Esophagus mucosa (tissue), 1 donor: ENCODE measurements at regions not wholly inside any gene's neighbourhood (a gene's known extent, or its start where the extent isn't known, plus 50 kb on each side); places are given as distances from the start of the nearest gene placed in this dataset.
A peak's percentile ranks its signal among the peaks of the same experiment; 100 is the strongest.
"Not testable (repeated sequence)": the region's sequence is repeated elsewhere in the genome, so short reads cannot be mapped to it uniquely, and the experiment has no call there.

ENCODE experiments used
- ATAC-seq: fragments of 200-7000 bp; cut with Tn5 transposase; one replicate; pipeline ENCODE4 v1.9.1; 2020
- donor health status: DM: yes; HTN: yes; CAD: no.

DNA sequence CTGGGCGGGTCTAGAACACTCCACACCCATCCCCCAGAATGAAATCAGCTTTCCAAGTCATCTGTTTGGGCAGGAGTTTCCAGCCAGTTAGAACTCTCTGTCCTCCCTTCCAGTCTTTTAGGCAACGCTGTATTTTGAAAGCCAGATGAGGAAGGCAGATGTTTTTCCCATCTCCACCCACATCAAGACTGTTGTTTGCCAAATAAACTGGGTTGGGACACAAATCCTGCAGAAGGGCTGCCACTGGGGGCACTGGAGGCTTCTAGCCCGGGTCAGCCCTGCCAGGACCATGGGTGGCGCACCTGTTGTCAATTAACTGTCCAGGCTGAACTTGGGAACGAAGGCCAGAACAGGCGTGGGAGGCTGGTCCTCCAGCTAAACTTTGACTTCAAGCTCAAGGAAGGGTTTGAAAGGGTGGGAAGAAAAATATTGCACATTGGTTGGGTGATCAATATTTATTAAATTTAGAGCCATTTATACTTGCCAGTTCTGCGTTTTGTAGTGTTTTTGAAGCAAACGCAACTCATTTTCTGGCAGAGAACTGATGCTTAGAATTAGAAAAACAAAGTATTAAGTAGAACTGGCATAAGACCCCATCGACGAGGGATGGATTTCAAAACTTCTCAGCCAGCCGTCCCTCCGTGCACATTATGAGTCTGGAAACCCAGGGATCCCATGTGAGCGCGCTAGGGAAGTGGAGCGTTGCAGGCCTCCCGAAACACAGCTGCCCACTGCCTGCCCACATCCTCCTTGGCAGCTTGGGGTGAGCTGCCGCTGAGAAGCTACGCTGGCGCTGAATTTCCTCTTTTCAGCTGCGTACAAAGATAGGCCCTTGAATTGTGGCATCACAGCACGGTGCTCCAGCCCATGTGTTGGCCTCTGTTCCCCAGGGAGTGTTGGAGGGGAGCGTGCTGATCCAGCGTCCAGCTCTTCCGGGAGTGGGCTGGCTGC lies 297.4 kb downstream of the QKI start:
- ATAC-seq = peak; percentile 33

DNA sequence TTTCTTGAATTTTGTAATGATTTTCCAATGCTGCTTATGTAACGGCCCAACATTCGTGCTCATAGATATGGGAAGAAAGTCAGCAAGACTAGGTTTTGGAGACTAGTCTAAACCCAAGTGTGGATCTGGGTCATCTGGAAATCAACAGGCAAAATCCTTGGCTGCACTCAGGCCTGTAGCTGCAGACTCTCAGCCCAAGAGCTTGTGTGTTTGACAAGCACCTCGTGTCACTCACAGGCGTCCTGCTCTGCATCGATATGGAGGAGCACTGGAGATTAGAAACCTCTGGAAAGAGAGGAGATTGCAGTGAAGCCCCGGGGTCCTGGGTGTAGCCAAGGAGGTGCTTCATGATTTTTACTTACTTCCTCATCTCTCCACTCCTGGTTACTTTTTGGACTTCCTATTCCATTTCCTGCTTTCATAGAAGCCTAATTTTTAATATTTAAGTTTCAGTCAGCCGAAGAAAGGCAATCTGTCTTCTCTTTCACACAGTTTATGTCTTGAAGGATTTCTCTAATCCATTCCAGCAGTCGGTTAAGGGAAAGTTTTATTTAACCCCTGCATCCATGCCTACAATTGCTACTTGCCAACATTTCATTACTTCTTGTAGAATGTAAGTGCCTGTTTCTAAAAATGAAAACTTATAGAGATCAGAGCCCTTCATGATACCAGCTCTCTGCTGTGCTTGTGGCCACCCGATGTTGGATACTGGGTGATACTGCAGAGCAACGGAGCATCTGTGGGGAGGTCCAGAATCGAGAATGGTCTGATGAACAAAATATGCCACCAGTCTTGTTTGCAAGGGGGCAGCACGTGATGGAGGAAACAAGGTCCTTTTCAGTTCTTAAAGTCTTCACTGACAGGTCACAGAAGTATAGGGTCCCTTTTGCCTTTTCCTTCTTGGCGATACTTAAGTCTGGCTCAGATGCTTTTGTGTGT lies 296.3 kb downstream of the QKI start:
- ATAC-seq = no peak

DNA sequence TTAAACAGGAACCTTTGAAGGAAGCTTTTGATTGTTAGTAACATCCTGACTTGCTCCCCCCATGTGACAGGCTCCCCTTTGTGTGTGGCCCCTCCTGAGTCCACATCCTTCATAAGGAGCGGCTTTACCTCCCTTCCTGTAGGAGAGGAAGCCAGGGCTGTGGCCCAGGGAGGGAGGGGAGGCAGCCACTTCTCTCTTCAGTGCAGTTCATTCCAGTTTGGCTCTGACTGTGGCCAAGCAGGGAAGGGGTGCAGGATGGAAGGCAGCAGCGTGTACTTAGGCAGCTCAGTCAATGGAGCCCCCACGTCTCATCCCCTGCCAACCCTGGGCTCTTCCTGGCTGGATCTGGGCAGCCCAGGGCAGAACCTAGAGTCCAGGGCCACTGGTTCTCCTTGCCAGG lies 295.2 kb downstream of the QKI start:
- ATAC-seq = no peak

DNA sequence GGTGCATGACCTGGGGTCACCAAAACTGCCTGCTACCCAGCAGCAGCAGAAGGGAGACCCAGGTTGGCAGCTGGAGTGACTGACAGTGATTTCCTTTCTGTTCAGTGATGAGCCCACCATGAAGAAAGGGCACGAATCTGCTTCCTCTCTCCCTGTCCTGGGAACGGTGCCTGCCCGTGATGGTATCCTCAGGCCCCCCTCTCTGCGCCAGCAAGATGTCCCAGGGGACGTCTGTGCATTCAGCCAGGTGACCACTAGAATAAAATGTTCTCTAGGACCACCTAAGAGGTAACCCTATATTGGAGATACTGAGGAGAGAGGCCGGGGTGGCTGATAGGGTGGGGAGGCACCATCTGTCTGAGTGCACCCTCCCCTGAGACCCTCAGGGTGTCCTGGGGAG lies 294.7 kb downstream of the QKI start:
- ATAC-seq = no peak

DNA sequence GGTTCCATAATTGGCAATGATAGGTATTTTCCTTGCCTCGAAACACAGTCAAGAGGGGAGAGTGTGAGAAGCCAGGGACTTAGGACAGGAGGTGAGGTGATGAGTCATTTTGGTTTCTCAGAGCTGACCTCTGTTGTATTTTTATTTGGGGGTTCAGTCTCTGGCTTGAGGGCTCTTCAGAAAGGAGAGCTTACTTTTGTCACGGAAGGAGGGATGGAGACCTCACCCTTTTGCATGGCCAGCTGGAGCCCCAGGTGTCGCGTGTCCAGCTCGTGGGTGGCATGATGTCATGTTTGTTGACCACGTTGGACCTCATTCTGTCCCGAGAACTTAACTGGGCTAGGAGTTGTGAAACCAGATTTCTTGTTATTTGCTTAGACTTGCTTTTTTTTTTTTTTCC lies 293.9 kb downstream of the QKI start:
- no peak for ATAC-seq

DNA sequence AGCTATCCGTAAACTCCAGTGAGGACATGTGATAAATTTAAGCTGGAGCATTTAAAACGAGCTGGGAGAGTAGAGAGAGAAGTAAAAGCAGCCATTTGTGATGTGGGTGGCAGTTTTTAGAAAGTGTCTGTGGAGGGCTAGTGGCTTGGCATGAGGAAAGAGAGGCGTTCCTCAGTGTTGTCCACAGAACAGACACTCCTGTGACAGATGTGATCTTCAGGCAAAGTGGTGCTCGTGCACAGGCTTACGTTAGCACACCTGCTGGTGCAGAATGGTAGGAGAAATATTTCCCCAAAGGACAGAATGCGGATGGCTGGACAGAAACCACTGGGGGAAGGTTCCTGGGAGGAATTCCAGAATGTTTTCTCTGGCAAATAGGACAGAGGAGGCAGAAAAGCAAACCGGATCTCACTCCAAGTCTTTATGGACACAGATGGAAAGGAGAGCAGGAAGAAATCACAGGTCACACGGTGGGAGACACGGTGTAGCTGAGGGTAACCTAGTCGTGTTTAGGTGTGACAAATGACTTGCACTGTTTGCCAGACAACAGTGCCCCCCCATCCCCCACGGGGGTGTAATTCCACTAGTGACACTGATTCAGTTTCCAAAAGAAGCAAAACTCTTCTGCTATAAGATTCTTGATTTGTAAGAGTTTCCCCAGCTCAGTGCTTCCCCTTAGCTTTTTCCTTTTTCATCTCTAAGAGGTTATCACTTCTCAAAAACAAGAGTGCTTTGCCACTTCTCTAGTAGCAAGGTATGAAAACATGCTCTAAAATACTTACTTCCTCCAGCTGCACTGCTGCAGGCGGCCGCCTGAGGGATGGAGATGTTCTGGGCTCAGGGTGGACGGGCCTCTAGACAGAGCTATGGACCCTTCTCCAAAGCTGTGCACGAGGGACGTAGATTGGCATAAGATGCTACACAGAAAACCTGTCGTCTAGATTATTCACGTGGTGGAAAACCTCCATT lies 293.2 kb downstream of the QKI start:
- ATAC-seq = no peak

GRCh38 chr6:163706500-163707087 lies 292.1 kb downstream of the QKI start:
- ATAC-seq = no peak

- ATAC-seq = no peak
These were observed 291.4 kb downstream of the QKI start for GRCh38 chr6:163705923-163706322.

DNA sequence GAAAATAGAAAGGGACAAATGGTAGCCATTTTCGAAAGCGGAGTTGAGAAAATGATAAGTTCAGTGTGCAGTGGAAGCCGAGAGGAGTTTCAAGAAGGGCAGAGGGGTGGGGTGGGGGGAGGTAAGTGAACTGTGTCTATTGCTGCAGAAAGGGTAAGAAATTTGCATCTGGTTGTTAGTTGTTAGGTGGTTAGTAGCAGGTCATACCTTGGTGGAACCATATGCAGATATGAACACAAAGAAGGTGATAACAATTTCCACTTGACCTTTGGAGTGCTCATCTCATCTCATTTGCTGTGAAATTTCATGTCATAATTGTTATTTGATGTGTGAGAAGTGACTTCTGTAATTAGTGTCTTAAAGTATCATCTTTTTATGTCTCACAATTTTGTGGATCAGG lies 288.2 kb downstream of the QKI start:
- ATAC-seq = no peak

GRCh38 chr6:163701762-163702161 lies 287.2 kb downstream of the QKI start:
- no peak for ATAC-seq

GRCh38 chr6:163698086-163698485 lies 283.6 kb downstream of the QKI start:
- ATAC-seq = no peak

GRCh38 chr6:163696311-163696710 lies 281.8 kb downstream of the QKI start:
- ATAC-seq = not testable (repeated sequence)

- ATAC-seq = no peak
These were observed 280.9 kb downstream of the QKI start for GRCh38 chr6:163695414-163695864.

GRCh38 chr6:163694988-163695398 lies 280.5 kb downstream of the QKI start:
- ATAC-seq = no peak

- no peak for ATAC-seq
These were observed 279.6 kb downstream of the QKI start for GRCh38 chr6:163694072-163694471.

GRCh38 chr6:163691049-163691448 lies 276.5 kb downstream of the QKI start:
- ATAC-seq = no peak

- no peak for ATAC-seq
These were observed 274.3 kb downstream of the QKI start for GRCh38 chr6:163688739-163689362.

DNA sequence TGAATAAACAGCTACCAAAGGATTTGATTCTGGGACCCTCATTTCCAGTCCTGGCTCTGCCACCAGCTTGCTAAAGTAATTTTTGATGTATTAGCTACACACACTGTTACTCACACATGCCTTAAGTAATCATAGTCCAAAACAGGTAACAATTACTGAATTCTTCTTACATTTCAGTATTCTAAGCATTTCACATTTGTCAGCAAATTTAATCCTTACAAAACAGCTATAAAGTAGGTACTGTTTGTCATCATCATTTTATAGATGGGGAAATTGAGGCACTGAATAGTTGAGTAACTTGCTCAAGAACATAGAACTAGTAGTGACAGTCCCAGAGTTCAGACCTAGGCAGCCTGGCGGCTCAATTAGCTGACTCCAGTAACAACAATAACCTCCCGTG lies 272.6 kb downstream of the QKI start:
- no peak for ATAC-seq

- ATAC-seq = no peak
These were observed 271.8 kb downstream of the QKI start for GRCh38 chr6:163686301-163686700.

DNA sequence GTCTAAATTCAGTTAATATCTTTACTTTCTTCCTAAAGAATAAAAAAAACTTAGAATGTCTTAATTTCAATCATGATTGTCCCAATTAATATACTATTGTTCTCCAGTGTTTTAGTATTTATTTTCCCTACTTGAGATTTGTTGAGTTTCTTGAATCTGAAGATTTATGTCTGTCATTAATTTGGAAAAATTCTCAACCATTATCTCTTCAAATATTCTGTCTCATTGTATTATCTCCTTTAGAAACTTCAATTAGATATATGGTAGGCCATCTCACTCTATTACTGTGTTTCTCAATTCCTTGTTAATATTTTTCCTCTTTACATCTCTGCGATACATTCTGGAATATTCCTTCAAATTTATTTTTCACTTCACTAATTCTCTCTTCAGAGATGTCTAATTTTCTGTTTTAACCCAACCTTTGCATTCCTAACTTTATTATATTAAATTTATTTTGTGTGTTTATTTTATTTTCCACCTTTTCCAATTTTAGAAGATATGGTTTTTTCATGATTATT lies 268.6 kb downstream of the QKI start:
- no peak for ATAC-seq

DNA sequence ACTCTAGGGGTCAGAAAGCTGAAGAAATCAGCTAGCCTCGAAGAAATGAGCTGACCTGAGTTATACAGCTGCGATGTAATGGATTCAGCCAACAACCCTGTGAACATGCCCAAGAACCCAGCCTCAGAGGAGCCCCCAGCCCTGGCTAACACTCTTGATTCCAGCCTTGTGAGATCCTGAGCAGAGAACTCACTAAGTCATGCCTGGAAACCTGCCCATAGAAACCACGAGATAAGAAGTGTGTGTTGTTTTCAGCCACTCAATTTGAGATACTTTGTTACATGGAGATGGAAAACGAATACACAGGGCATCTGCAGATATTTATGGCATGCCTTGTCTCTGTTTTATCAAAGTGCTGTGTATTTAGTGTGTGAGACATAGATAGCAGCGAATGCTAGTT lies 265.2 kb downstream of the QKI start:
- ATAC-seq = no peak
